H1 (cell line): ENCODE measurements at regions not wholly inside any gene's neighbourhood (a gene's known extent, or its start where the extent isn't known, plus 50 kb on each side); places are given as distances from the start of the nearest gene placed in this dataset.

ENCODE experiments used
- CTCF ChIA-PET: fragments of 300-600 bp; sonication (Branson Sonifier 250); formaldehyde crosslinking; loops from one replicate; lab custom pipeline; 2021; ENCODE audit not compliant: partially characterized antibody; lab: Charles Lee
- POLR2A ChIA-PET: fragments of 300-600 bp; sonication (Branson Sonifier 250); formaldehyde crosslinking; loops from one replicate; lab custom pipeline; 2021; ENCODE audit warnings: inconsistent platforms; ENCODE audit not compliant: partially characterized antibody; lab: Charles Lee
- DNase-seq, 2 experiments: peaks; one replicate each; pipeline versions ENCODE4 v3.0.0 to v3.0.0-alpha.2; 2010 to 2022; ENCODE audit warnings: low spot score in 2 of 2, low read depth in 1 of 2, mixed read lengths in 1 of 2
- FAIRE-seq: peaks from 2 replicates; lab custom pipeline; 2011; peaks lifted over from hg19 to GRCh38; lab: Jason Lieb, UNC
- H2AFZ ChIP-seq: 2 replicates; pipeline ENCODE4 v1.8.1; 2012; ENCODE audit warnings: low read length, inconsistent platforms
- H2AK5ac ChIP-seq: 2 replicates; pipeline ENCODE4 v1.6.1; 2013; ENCODE audit warnings: low read depth, low read length
- H2BK120ac ChIP-seq: replicated peaks from 2 replicates; pipeline ENCODE3; 2013; ENCODE audit warnings: low read depth, low read length, inconsistent platforms
- H2BK12ac ChIP-seq: 2 replicates; pipeline ENCODE4 v1.6.1; 2013; ENCODE audit warnings: low read depth, low read length
- H2BK15ac ChIP-seq: 2 replicates; pipeline ENCODE4 v1.6.1; 2013; ENCODE audit warnings: low read length
- H2BK20ac ChIP-seq: 2 replicates; pipeline ENCODE4 v1.6.1; 2013; ENCODE audit warnings: low read length
- H2BK5ac ChIP-seq: 2 replicates; pipeline ENCODE4 v1.6.1; 2013; ENCODE audit warnings: low read depth, low read length
- H3K14ac ChIP-seq: 2 replicates; pipeline ENCODE4 v1.6.1; 2013; ENCODE audit warnings: inconsistent platforms; ENCODE audit not compliant: insufficient read length
- H3K18ac ChIP-seq: 2 replicates; pipeline ENCODE4 v1.6.1; 2013; ENCODE audit warnings: low read length; ENCODE audit errors: extremely low read depth
- H3K23ac ChIP-seq: 2 replicates; pipeline ENCODE4 v1.6.1; 2013; ENCODE audit warnings: inconsistent platforms; ENCODE audit not compliant: insufficient read length
- H3K23me2 ChIP-seq: 2 replicates; pipeline ENCODE4 v1.6.1; 2013; ENCODE audit warnings: low read depth, low read length
- H3K27ac ChIP-seq: 2 replicates; pipeline ENCODE4 v1.6.1; 2011; ENCODE audit warnings: low read depth, low read length, inconsistent platforms
- H3K27me3 ChIP-seq, 4 experiments: replicated peaks in 1 of 4; 1 replicate in 1 of 4; 2 replicates in 3 of 4; pipeline versions ENCODE4 v1.6.1 to v1.8.1; 2011 to 2013; ENCODE audit warnings: low read length in 3 of 4, mild to moderate bottlenecking in 3 of 4, inconsistent platforms in 2 of 4, mixed read lengths in 2 of 4, moderate library complexity in 1 of 4; ENCODE audit not compliant: control insufficient read depth in 3 of 4, insufficient read depth in 3 of 4; ENCODE audit errors: extremely low read depth in 1 of 4
- H3K36me3 ChIP-seq, 4 experiments: 2 replicates each; pipeline versions ENCODE4 v1.6.1 to v1.8.1; 2011 to 2013; ENCODE audit warnings: mild to moderate bottlenecking in 4 of 4, low read length in 3 of 4, moderate library complexity in 2 of 4, control low read depth in 1 of 4, inconsistent platforms in 1 of 4; ENCODE audit not compliant: insufficient read depth in 4 of 4, control insufficient read depth in 2 of 4
- H3K4ac ChIP-seq: replicated peaks from 2 replicates; pipeline ENCODE3; 2013; ENCODE audit warnings: low read length, low read depth, mixed read lengths, inconsistent platforms; ENCODE audit not compliant: insufficient read length
- H3K4me1 ChIP-seq, 4 experiments: replicated peaks in 1 of 4; 1 replicate in 1 of 4; 2 replicates in 3 of 4; pipeline versions ENCODE4 v1.6.1 to v1.8.1; 2011 to 2013; ENCODE audit warnings: low read length in 3 of 4, inconsistent platforms in 2 of 4, mixed read lengths in 1 of 4; ENCODE audit not compliant: insufficient read depth in 4 of 4, control insufficient read depth in 3 of 4
- H3K4me2 ChIP-seq, 2 experiments: 2 replicates each; pipeline versions ENCODE4 v1.6.1 to v1.8.1; 2011 to 2013; ENCODE audit warnings: low read depth in 2 of 2, low read length in 2 of 2, control low read depth in 1 of 2, inconsistent platforms in 1 of 2, mild to moderate bottlenecking in 1 of 2; ENCODE audit not compliant: insufficient read depth in 1 of 2
- H3K4me3 ChIP-seq, 4 experiments: fragments of 200-600, 300-600 bp in 1 of 4; sonication (generic), shearing (Covaris generic), sonication (Bioruptor Twin) in 1 of 4; 2 replicates each; pipeline versions ENCODE4 v1.5.1 to v1.8.1; 2011 to 2016; ENCODE audit warnings: low read length in 4 of 4, low read depth in 3 of 4, control low read depth in 2 of 4, inconsistent platforms in 2 of 4, mild to moderate bottlenecking in 2 of 4, mixed read lengths in 1 of 4, moderate library complexity in 1 of 4; ENCODE audit not compliant: insufficient read depth in 2 of 4; ENCODE audit errors: extremely low read depth in 1 of 4
- H3K56ac ChIP-seq: replicated peaks from 2 replicates; pipeline ENCODE3; 2013; ENCODE audit warnings: low read depth, mild to moderate bottlenecking, mixed read lengths, low read length, inconsistent platforms; ENCODE audit not compliant: insufficient read length
- H3K79me1 ChIP-seq: 2 replicates; pipeline ENCODE4 v1.6.1; 2013; ENCODE audit warnings: low read depth, low read length, control low read depth
- H3K79me2 ChIP-seq, 2 experiments: 2 replicates each; pipeline versions ENCODE4 v1.6.1 to v1.8.1; 2012 to 2013; ENCODE audit warnings: low read length in 2 of 2, mild to moderate bottlenecking in 2 of 2, inconsistent platforms in 1 of 2; ENCODE audit not compliant: insufficient read depth in 2 of 2, control insufficient read depth in 1 of 2
- H3K9ac ChIP-seq, 4 experiments: replicated peaks in 1 of 4; 1 replicate in 1 of 4; 2 replicates in 3 of 4; pipeline versions ENCODE4 v1.6.1 to v1.8.1; 2011 to 2013; ENCODE audit warnings: low read depth in 3 of 4, low read length in 3 of 4, control low read depth in 2 of 4, mild to moderate bottlenecking in 2 of 4, moderate library complexity in 2 of 4, inconsistent platforms in 1 of 4; ENCODE audit errors: extremely low read depth in 1 of 4
- H3K9me3 ChIP-seq, 2 experiments: 2 replicates each; pipeline versions ENCODE4 v1.6.1 to v1.8.1; 2012 to 2013; ENCODE audit warnings: mild to moderate bottlenecking in 2 of 2, moderate library complexity in 2 of 2, control low read depth in 1 of 2, inconsistent platforms in 1 of 2, low read depth in 1 of 2, low read length in 1 of 2, mixed read lengths in 1 of 2; ENCODE audit not compliant: insufficient read depth in 2 of 2
- H4K20me1 ChIP-seq, 2 experiments: replicated peaks in 1 of 2; 2 replicates each; pipeline versions ENCODE3 to v1.8.1; 2011 to 2013; ENCODE audit warnings: inconsistent platforms in 2 of 2, low read length in 2 of 2, mild to moderate bottlenecking in 1 of 2; ENCODE audit not compliant: insufficient read depth in 2 of 2, control insufficient read depth in 1 of 2
- H4K5ac ChIP-seq: 2 replicates; pipeline ENCODE4 v1.6.1; 2013; ENCODE audit warnings: low read length, low read depth, mixed read lengths, inconsistent platforms; ENCODE audit not compliant: insufficient read length
- H4K8ac ChIP-seq: 2 replicates; pipeline ENCODE4 v1.8.0; 2013; ENCODE audit warnings: mild to moderate bottlenecking, moderate library complexity, low read length, inconsistent platforms; ENCODE audit not compliant: insufficient read depth; ENCODE audit errors: extremely low read depth
- H4K91ac ChIP-seq: replicated peaks from 2 replicates; pipeline ENCODE3; 2013; ENCODE audit warnings: low read length, mixed read lengths, inconsistent platforms; ENCODE audit not compliant: insufficient read length
- HDAC2 ChIP-seq, 2 experiments: fragments of 300-600 bp in 1 of 2; sonication (generic) in 1 of 2; IDR thresholded peaks; 2 replicates each; pipeline ENCODE4 v1.6.1; 2011 to 2012; ENCODE audit warnings: low read depth in 2 of 2, low read length in 2 of 2, mild to moderate bottlenecking in 2 of 2, moderate library complexity in 2 of 2, borderline replicate concordance in 1 of 2, inconsistent platforms in 1 of 2
- YY1 ChIP-seq: IDR thresholded peaks from 2 replicates; pipeline ENCODE4 v1.6.1; 2011; ENCODE audit warnings: low read depth, mild to moderate bottlenecking, low read length
- WGBS, 2 experiments: shearing (Covaris generic) in 1 of 2; methylation state at CpG; one replicate each; pipeline versions ENCODE4 v1.1.6 to v1.1.7; 2013 to 2015; ENCODE audit warnings: low lambda C conversion rate in 2 of 2, mixed read lengths in 2 of 2, inconsistent platforms in 1 of 2, low coverage in 1 of 2, missing lambda C conversion rate in 1 of 2; ENCODE audit not compliant: insufficient replicate concordance in 2 of 2, insufficient coverage in 1 of 2, insufficient read length in 1 of 2; ENCODE audit errors: extremely low coverage in 1 of 2, missing lambda C conversion rate in 1 of 2; 5-methylcytosine and 5-hydroxymethylcytosine counted together

DNA sequence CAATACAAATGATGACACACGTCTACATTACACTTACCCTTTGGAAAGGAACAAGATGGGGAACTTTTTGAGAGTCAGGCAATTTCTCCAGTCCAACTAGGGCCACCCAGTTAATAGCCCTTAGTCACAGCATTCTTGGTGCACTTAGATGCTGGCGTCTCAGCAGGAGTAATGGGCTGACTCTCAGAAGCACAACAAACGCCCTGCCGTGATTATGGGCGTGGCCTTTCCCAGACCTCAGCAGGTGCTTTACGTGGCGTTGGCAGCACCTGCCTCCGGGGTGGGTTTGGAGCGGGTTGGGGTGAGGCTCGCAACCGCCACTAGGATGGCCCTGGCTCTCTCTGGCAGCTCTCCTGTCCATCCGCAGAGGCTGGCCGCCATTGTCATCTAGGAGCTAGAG is 147.6 kb upstream of the SHH start:
- H3K56ac ChIP-seq, result no peak overlapping the region
- CTCF ChIA-PET, result no interaction called here

More for the DNA sequence above, 147.6 kb upstream of the SHH start:
- H3K4ac ChIP-seq, result no peak overlapping the region
- H3K23ac ChIP-seq, result no peak overlapping the region
- H3K9me3 ChIP-seq, result no peaks in the 10 kb centered on the region
- no peak overlapping the region for H2BK15ac ChIP-seq
- H3K79me2 ChIP-seq, result no peaks in the 10 kb centered on the region
- no peak overlapping the region for H4K91ac ChIP-seq
- H3K4me3 ChIP-seq, result no peak overlapping the region
- no peak overlapping the region for H2AFZ ChIP-seq
- peak in 1 of 2 experiments; percentile 43 for DNase-seq
- no peaks in the 10 kb centered on the region for H3K4me1 ChIP-seq
- no peak overlapping the region for H4K5ac ChIP-seq
- WGBS, 2 experiments, result 69% methylated on average over 13 of the region's 13 CpGs; no CpG with 5 or more reads in 1 of the 2 experiments
- no peak overlapping the region for H2BK20ac ChIP-seq
- H3K27ac ChIP-seq, result no peak overlapping the region
- H3K23me2 ChIP-seq, result no peaks in the 10 kb centered on the region
- no peak overlapping the region for H3K14ac ChIP-seq
- no peak overlapping the region for H3K18ac ChIP-seq
- H3K27me3 ChIP-seq, result no peaks in the 10 kb centered on the region
- no peak overlapping the region for H2AK5ac ChIP-seq
- H2BK12ac ChIP-seq, result no peak overlapping the region
- no peak overlapping the region for H3K4me2 ChIP-seq
- H3K9ac ChIP-seq, result no peak overlapping the region
- no peak for TF ChIP-seq HDAC2 (IDR thresholded peaks at IDR 0.05; ENCODE audit: borderline replicate concordance in 1 of 2, low read depth in 2 of 2, low read length in 2 of 2)
- 0 out of 2 replicates have a peak, but pooled peaks have one; percentile 17 for TF ChIP-seq YY1
- TF ChIP-seq, all 59 proteins: peak for 1
- H4K20me1 ChIP-seq, result no peaks in the 10 kb centered on the region
- POLR2A ChIA-PET, result no interaction called here
- H4K8ac ChIP-seq, result no peak overlapping the region
- FAIRE-seq, result no peak
- no peaks in the 10 kb centered on the region; the same call in 1 of the 2 replicates for H3K79me1 ChIP-seq
- H2BK5ac ChIP-seq, result no peak overlapping the region
- no peak overlapping the region for H2BK120ac ChIP-seq
- no peaks in the 10 kb centered on the region for H3K36me3 ChIP-seq
